Astrocyte of the hippocampus (primary cell): ENCODE measurements at regions not wholly inside any gene's neighbourhood (a gene's known extent, or its start where the extent isn't known, plus 50 kb on each side); places are given as distances from the start of the nearest gene placed in this dataset.

Experiments used
- DNase-seq: peaks from one replicate; pipeline ENCODE4 v3.0.0; 2011; ENCODE audit warnings: low read depth, low spot score

DNA sequence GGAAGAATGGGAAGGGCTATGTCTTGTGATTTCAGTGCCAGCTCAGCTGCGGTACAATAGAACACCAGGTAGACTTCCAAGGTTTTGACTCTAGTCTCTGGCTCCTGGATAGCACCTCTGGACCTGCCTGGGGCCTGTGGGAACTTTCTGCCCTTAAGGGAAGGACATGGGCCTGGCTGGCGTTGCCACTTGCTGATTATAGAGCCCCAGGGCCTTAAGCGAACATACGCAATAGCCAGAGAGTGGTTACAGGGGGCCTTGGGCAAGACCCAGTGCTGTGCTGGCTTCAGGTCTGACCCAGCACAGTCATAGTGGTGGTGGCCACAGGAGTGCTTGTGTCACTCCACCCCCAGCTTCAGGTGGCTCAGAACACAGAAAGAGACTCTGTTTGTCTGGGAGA is 131.1 kb upstream of the COL21A1 start:
- DNase-seq, result no peak

DNA sequence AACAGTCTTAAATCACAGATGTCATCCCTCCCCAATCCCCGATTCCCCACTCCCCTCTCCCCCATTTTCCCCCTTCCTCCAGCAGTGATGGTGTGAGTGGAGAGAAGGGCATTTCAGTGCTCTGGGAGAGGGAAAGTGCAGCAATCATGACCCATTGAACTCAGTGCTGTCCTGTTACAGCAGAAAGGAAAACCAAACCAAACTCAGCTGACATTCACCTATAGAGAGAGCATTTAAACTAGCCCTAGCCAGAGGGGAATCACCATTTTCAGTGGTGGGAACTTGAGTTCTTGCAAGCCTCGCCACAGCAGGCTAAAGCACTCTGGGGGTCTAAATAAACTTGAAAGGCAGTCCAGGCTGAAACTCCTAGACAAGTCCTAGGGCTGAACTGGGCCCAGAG is 129.9 kb upstream of the COL21A1 start:
- no peak for DNase-seq

DNA sequence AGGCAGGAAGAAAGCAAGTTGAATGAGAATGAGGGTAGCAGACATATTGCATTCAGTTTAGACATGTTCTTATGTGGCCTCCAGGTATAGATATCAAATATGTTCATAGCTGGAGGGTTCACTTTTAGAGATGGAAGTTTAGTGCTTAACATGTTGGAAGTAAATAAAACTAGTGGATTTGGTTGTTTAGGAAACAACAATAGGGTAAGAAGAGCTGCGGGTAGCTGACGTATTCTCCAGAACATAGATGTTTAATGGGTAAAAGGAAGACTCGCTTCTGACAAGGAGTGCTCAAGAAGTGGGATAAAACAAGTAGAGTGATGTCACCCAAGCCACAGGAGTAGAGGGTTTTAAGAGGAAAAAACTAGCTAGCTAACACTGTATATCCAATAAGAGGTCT is 128.4 kb upstream of the COL21A1 start:
- no peak for DNase-seq

DNA sequence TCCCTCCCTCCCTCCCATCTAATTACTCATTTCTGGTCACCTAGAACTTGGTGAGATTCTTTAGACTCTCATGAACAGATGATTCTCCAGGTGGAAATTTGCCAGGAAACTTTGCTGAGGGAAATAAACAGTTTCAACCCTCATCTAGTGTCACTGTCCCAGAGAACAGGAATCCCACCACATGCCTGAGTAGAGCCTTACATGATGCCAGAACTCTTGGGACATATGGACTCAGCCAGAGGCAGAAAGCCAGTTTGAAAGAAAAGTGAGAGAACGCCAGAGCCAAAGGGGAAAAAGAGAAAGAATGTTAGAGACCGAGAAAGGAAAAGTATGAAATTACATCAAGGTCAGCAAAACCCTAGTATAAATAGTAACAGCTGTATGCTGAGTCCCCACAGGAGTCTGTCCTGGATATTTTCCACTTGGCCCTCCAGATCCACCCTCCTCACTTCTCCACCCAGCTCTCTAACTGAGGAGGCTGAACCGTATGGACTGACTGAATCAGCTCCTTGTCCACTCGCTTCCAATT is 127.5 kb upstream of the COL21A1 start:
- no peak for DNase-seq

DNA sequence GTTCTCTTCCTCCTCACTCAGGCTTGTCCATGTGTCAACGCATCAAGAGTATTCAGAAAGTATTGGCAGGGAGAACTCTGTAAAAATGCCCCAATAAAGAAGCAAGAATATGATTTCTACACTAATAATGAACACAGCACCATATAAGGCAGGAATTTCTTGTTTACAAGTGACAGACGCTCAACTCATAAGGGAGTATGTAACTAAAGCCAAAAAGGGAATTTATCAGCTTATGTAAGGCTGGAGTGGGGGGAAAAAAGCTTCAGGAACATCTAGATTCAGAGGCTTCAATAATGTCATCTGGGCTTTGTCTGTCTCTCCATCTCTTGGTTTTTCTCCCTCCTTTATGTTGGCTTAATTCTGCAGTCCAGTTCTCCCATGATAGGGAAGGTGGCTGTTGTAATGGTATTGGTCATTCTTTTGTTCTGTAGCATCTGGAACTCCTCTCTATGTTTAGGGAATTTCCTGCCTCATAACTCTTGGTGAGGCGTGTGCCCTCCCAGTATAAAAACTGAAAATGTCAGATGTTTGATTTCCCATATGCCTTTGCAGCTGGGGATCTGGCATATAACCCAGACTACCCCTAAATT is 125.1 kb upstream of the COL21A1 start:
- no peak for DNase-seq

DNA sequence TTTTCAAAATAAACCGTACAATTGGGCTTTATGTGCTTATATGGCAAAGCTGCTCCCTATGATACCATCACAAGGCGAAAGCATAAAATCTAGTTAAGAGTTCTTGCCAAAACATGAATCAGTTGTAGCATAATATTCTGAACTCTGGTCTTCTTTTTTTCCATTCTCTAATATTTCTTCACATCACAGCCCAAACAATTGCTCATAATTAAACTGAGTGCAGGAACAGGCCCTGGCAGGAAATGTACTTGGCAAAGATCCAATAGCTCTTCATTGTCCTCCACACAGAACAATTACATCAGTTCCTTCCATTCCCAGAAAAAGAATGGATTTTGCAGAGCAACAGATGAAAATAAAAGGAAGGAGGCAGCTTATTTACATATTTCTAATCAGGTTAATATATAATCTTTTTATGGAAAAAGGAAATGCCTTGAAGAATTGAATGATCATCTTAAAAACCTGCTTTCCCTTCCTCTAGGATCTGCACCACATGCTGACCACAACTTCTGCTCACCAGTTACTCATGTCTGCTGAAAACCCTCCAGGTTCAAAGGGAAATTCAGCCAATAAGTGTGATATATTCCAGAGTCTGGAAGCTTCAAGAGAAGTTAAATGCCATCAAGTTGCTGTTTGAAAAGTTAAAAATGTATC is 123.3 kb upstream of the COL21A1 start:
- peak; percentile 82 for DNase-seq

DNA sequence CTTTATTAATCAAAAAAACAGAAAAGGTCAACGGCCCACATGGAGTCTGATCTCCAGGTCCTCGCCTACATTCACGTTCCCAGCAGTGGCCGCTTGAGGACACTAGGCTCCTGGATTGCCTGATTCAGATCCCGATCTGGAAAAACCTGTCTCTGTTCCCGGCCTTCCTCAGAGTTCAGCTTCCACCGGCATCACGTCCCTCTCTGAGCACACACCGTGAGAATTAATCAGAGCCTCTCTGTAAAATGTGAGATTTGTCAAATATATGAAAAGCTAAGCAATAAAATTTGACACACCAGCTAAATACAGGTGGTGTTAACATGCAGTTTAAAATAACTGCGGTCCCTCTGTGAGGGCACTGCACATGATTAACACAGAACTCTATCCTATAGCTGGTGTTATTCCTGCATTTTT is 122.8 kb upstream of the COL21A1 start:
- peak; percentile 55 for DNase-seq

DNA sequence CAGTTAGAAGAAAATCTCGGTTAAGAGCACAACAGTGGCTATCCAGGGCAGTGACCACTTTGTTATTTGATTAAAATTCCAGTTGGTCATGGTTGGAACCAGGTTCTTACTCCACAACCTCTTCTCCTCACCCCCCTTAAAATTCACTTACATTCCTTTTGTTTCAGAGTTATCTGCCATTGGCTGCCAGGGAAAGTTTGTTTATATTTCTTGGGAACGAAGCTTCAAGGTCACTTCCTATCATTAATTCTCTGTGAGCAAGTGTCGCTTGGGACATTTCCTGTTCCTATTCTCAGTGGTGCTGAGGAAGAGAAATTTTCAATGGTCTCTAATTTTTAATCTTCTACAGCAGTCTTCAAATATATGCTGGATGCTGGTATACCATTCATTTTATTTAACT is 121.1 kb upstream of the COL21A1 start:
- DNase-seq, result no peak

DNA sequence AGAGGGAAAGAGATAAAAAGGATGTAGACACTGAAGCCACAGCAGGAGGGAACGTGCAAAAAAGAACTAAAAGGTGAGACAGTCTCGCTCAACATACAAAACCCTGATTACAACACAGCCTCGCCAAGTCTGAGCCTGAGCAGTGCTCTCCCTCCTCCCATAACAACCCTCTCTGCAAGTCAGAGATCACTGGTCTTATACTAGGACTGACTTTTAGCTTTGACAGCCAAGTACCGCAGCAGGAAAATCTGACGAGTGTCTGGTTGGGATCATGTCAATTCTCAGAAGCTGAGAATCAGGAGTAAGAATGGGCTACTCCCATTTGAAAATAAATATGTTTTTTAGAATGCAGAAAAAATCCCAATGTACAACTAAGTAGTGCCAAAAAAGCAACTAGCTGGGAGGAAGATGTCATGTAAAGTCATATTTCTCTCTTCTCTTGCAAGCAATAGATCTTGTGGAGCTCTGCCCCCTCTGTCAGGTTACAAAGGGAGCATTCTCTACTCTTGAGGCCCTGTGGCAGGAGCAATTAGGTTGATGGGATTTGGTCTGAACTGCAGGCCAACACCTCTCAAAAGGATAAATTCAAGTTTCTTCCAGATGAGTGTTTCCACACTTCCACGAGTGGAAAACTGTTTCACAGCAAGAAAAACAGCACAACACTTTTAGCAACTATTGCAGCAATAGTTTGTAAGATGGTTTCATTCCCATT is 118.9 kb upstream of the COL21A1 start:
- no peak for DNase-seq

DNA sequence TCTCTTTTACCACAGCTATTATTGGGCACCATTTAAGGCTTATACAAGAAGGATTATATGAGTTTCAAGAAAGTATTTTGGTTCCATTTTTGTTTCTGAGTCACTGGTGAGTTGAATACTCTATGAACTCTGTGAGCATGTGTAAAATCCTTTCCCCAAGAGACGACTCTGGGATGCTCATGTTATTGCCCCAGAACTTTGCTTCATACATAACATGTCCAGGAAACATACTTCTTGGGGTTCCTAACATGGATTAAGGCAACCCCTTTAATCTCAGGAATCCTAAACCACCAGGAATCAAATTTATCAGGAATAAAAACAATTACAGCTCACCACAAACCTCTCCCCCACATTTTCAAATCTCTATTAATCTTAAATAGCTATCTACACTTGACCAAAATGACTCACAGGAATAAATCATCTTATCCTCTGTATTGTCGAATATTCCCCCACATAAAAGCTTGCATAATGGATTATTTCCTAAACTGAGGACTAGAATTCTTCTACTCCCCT is 117.5 kb upstream of the COL21A1 start:
- peak; percentile 60 for DNase-seq

DNA sequence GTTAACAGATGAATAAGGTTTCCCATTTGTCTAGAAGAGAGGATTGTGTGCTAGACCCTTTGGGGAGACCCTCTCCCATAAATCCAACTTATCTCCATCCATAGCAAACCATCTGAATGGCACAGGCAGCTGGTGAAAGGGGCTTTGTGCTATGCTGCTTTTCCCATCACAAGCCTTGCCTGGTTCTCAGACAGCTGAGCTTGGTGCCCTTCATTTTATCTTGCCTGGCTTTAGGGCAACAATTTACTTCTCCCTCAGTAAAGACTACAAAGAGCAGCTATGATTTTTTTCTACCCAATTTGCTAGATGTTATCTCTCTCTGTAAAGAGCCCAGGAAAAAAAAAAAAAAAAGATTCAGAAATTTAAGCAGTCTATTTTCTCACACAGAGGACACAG is 117.0 kb upstream of the COL21A1 start:
- DNase-seq, result no peak

DNA sequence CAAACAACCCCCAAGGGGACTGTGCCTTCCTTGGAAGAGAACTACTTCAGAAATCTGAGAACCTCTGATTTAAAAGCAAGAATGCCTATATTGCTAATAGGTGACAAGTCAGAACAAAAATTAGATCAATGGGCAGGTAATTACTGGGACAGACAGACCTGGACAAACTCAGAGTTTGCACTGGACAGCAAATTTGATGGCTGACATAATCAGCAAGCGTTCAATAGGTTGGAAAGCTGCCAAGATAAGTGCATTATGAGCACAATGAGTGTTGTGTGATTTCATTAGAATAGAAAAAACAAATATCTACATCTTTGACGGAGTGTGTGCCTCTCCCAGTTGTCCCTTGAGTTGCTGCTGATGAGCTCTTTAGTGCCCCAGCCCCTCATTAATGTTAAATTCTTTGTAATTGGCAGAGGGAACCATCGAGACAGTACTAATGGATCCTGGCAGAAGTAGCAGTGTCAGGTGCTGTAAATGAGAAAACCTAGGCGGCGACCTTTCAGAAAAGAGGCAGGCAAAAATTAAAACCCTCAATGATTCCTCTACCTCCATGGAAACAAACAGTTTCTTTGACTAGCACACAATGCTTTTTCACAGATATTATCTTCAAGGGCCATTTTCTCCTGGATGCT is 116.5 kb upstream of the COL21A1 start:
- DNase-seq, result no peak

DNA sequence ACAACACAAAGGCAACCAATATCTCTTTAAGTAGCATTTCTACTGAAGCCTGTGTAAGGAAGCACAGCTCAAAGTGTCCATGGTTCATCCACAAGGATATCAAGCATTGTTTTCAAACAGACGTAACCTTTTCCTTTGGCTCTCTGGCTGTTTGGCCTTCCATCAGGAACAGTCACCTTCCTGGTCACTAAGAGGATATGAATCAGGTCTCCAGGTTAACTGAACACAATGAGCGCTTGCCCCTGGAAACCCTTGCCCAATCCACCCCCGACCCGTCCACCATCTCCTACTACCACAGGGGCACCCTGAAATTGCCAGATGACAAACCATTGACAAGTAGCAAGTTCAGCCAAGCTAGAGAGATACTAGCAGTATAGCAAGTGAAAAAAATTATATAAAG is 114.4 kb upstream of the COL21A1 start:
- DNase-seq, result no peak

DNA sequence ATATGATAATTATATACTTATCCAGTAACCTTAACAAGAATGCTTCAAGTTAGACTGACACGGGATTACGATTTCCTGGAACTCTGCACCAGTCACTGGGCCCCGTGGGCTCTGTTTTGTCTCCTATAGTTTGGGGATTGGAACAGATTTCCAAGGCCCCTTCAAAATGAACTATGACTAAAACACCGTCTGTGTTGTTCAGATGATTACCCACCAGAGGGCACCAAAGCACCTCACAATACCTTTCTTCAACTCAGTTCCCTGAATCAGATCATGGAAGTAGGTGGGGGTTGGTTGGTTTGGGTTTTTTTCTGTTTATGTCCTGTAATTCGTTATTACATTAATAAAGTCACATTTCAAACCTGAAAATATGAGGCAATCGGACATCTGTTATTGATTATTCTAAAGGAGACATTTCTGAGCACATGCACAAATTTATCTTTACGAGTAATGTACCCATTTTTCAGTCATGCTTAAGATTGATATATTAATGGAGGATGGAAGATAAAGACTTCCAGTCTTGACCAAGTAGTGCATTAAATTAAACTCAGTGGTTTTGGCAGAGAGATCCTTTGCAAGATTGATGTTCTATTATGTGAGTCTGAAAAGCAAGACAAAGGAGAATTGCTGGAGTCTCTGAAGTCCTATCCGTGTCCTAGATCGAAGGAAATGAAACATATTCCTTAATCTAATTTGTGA is 112.0 kb upstream of the COL21A1 start:
- peak; percentile 83 for DNase-seq

DNA sequence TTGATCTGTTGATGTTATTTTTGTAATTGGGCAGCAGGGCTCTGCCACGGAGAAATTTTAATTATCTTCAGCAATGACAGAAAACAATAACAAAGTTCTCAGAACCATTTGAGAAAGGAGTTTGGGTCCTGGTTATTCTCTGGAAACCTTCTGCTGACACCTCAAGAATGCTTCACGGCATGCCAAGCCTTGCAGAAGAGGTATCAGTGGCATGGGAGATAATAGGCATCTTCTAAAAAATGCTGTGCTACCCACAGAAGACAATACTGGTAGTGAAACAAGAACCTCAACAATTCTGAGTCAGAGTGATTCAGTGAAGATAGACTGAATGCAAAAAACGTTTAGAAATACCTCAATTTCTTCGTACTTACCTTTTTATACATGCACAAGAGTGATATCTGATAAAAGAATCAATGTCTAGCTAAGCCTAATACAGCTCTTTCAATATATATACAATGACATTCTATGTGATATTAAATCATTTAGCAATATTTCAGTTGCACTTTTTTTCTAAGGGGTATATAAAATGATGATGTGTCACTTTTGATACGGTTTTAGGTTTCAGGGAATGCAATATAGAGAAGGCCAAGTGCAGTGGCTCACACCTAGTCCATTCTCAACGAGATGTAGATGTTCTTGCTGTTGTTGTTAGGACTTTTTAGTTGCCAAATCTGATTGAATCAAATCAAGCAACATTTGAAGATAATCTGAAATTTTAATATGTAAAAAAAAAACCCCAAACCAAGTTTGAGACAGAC is 110.4 kb upstream of the COL21A1 start:
- DNase-seq, result peak; percentile 59

DNA sequence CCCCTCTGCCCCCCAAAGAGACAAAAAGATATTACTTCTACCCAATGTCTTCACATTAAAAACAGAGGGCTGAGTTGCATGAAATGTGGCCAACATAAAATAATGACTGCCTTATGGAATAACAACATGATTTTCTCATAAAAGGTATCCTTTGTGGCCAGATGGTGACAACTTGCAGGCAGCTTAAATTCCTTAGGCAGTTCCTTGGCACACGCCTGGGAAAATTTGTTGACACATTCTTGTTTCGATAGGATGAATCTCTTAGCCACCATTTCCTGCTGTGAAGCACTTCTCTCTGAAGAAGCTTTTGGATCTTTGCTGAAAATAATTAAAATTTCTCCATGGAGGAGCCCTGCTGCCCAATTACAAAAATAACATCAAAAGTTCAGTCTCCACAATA is 109.0 kb upstream of the COL21A1 start:
- DNase-seq, result peak; percentile 41

DNA sequence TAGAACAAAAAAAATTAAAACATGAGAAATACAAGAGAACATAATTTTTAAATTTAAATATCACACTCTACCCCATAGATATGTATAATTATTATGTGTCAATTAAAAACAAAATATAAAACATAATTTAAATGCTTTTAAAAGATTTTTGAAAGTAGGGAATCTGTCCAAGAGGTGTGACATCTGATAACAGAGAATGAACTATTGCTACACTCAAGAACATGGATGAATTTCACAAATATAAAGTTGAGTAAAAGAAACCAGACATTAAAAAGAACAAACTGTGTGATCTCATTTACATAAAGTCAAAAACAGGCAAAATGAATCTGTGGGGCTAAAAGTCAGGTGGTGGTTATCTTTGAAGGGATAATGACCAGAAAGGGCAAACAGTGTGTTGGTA is 106.5 kb upstream of the COL21A1 start:
- no peak for DNase-seq

DNA sequence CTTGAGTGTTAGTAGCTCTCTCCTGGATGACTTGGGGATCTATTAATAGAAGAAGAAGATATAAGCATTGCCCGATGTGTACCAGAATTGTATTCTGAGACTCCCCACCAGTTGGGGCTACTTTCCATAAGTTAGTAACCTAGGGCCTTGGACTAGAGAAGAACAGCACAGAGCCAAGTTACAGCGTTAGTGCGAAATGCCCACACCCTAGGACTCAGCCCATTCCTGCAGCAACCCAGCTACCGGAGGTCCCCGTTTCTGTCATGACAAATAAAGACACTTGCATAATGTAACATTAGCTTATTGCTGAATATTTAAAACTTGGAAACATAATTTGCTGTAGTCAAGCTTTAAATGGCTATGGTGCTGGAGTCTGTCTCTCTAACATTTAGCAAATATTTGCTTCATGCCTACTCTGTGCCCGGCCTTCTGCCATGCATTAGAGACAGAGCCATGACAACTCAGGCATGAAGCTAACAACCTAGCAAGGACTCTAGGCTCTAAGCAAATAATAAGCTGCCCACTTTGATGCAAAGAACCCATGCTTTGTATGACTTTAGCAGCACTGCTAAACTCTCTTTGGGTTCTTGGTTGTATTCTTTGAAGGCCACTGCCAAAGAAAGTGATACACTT is 103.4 kb upstream of the COL21A1 start:
- no peak for DNase-seq

DNA sequence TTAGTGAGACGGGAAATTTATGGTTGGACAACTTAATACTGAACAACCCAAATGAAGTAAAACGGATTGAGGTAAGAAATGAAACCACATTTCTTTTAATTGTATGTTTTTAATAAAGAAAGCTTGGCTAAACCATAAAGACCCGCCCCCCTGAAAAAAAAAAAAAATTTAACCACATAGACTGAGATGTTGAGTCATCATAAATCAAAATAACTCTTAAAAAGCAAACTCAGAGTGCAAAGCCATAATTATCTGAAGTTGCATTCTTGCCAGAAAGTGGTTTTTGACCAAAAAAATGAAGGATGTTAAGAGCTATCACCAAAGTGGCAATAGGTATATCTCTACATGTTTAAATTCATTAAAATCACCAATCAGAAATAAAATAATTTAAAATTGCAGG is 101.8 kb upstream of the COL21A1 start:
- DNase-seq, result no peak

DNA sequence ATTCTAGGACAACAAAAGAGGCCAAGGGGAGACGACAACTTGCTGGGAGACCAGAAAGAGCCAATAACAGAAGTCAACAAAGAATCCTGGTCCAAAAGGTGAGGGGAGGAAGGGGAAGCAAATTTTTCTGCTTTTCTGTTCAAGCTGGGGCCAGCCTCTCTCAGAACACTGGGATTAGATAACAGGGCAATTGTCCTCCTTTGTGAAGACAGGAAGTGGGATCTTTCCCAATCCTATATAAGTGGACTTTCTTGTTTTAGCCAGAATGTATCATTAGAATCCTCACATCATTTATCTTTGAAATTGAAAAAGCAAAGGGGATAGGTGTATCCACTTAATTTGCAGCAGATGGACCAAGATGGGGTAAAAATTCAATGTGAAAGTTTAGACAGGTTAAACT is 101.2 kb upstream of the COL21A1 start:
- no peak for DNase-seq
